Adrenal gland (tissue), 5 donors: ENCODE measurements at regions not wholly inside any gene's neighbourhood (a gene's known extent, or its start where the extent isn't known, plus 50 kb on each side); places are given as distances from the start of the nearest gene placed in this dataset.

ENCODE experiments used
- CTCF ChIP-seq, 6 experiments: fragments of 450-650 bp in 4 of 6; fragments of 200-600 bp in 2 of 6; sonication (generic) in 1 of 6; IDR thresholded peaks; 1 replicate in 5 of 6; 2 replicates in 1 of 6; pipeline versions ENCODE4 v1.5.1 to v1.8.0; 2016 to 2021; ENCODE audit warnings: antibody characterized with exemption in 6 of 6, mild to moderate bottlenecking in 2 of 6, moderate library complexity in 1 of 6
- POLR2A ChIP-seq, 2 donors: fragments of 450-650 bp; IDR thresholded peaks; one replicate each; pipeline ENCODE4 v1.6.1; 2017; ENCODE audit warnings: antibody characterized with exemption in 2 of 2, mild to moderate bottlenecking in 2 of 2, moderate library complexity in 1 of 2
- donor health status: DM: no; HTN: no; CAD: no.

- TF ChIP-seq POLR2A (IDR thresholded peaks at IDR 0.05) (no peak), CTCF (IDR thresholded peaks at IDR 0.05) (no peak)
Observed at GRCh38 chr4:185931986-185932385, 120.0 kb upstream of the SORBS2 start.
